Endothelial cell of umbilical vein (primary cell): ENCODE measurements at regions not wholly inside any gene's neighbourhood (a gene's known extent, or its start where the extent isn't known, plus 50 kb on each side); places are given as distances from the start of the nearest gene placed in this dataset.

ENCODE experiments used
- BruUV-seq: library from RNA; stranded (reverse); fragments of 400-500 nt; replicated peaks from 2 replicates; lab custom pipeline; 2021; lab: Mats Ljungman, UMichigan
- CTCF ChIA-PET: fragments of 300-600, 350-600 bp; sonication (Branson Sonifier 250); formaldehyde crosslinking; loops from one replicate; lab custom pipeline; 2021; ENCODE audit warnings: antibody characterized with exemption, inconsistent platforms; lab: Charles Lee
- POLR2A ChIA-PET: fragments of 300-600, 350-600 bp; sonication (Branson Sonifier 250); formaldehyde crosslinking; loops from one replicate; lab custom pipeline; 2021; ENCODE audit warnings: antibody characterized with exemption, inconsistent platforms; lab: Charles Lee
- DNase-seq: peaks from one replicate; pipeline ENCODE4 v3.0.0-alpha.2; 2011; ENCODE audit warnings: low read depth, low spot score
- FAIRE-seq: peaks from 2 replicates; lab custom pipeline; 2011; peaks lifted over from hg19 to GRCh38; lab: Jason Lieb, UNC
- H2AFZ ChIP-seq: 2 replicates; pipeline ENCODE4 v1.6.0; 2012; ENCODE audit warnings: low read depth, low read length, control low read depth, inconsistent platforms
- H3K27ac ChIP-seq: 2 replicates; pipeline ENCODE4 v1.5.1; 2011; ENCODE audit warnings: low read depth, mild to moderate bottlenecking, control low read depth, low read length, moderate library complexity; ENCODE audit not compliant: insufficient read depth
- H3K27me3 ChIP-seq, 2 experiments: 2 replicates each; pipeline versions ENCODE4 v1.6.0 to v1.6.1; 2011; ENCODE audit warnings: low read length in 2 of 2, mixed read lengths in 1 of 2; ENCODE audit not compliant: control insufficient read depth in 2 of 2, insufficient read depth in 2 of 2
- H3K36me3 ChIP-seq, 2 experiments: 2 replicates in 1 of 2; 3 replicates in 1 of 2; pipeline ENCODE4 v1.5.1; 2011; ENCODE audit warnings: low read length in 2 of 2, mild to moderate bottlenecking in 1 of 2, moderate library complexity in 1 of 2; ENCODE audit not compliant: control insufficient read depth in 2 of 2, insufficient read depth in 2 of 2; ENCODE audit errors: extremely low read depth in 1 of 2
- H3K4me1 ChIP-seq: 3 replicates; pipeline ENCODE4 v1.5.1; 2011; ENCODE audit warnings: mild to moderate bottlenecking, low read length; ENCODE audit not compliant: control insufficient read depth, insufficient read depth; ENCODE audit errors: extremely low read depth
- H3K4me2 ChIP-seq: 2 replicates; pipeline ENCODE4 v1.6.1; 2011; ENCODE audit warnings: low read length, control low read depth, mixed read lengths; ENCODE audit not compliant: insufficient read depth
- H3K4me3 ChIP-seq, 3 experiments: fragments of 200-600 bp in 1 of 3; sonication (generic), shearing (Covaris generic) in 1 of 3; replicated peaks in 1 of 3; 2 replicates each; pipeline ENCODE4 v1.5.1; 2011 to 2016; ENCODE audit warnings: control low read depth in 3 of 3, low read length in 3 of 3, mild to moderate bottlenecking in 2 of 3, inconsistent platforms in 1 of 3, low read depth in 1 of 3, moderate library complexity in 1 of 3; ENCODE audit not compliant: insufficient read depth in 1 of 3
- H3K79me2 ChIP-seq: 2 replicates; pipeline ENCODE4 v1.6.0; 2012; ENCODE audit warnings: low read length, inconsistent platforms; ENCODE audit not compliant: control insufficient read depth, insufficient read depth
- H3K9ac ChIP-seq: replicated peaks from 2 replicates; pipeline ENCODE3; 2011; ENCODE audit warnings: low read length, control low read depth; ENCODE audit not compliant: insufficient read depth; ENCODE audit errors: extremely low read depth
- H3K9me1 ChIP-seq: replicated peaks from 3 replicates; pipeline ENCODE4 v1.6.0; 2011; ENCODE audit warnings: mild to moderate bottlenecking, low read length; ENCODE audit not compliant: control insufficient read depth, insufficient read depth; ENCODE audit errors: extremely low read depth
- H3K9me3 ChIP-seq: replicated peaks from 2 replicates; pipeline ENCODE4 v1.5.1; 2012; ENCODE audit warnings: low read length, inconsistent platforms; ENCODE audit not compliant: control insufficient read depth, insufficient read depth
- H4K20me1 ChIP-seq: replicated peaks from 2 replicates; pipeline ENCODE3; 2011; ENCODE audit warnings: mild to moderate bottlenecking, low read length; ENCODE audit not compliant: control insufficient read depth, insufficient read depth; ENCODE audit errors: extremely low read depth
- EZH2 ChIP-seq: IDR thresholded peaks from 2 replicates; pipeline ENCODE4 v1.6.1; 2012; ENCODE audit warnings: borderline replicate concordance, low read depth, mild to moderate bottlenecking, moderate library complexity, low read length, inconsistent platforms; ENCODE audit not compliant: severe bottlenecking
- FOS ChIP-seq: IDR thresholded peaks from 2 replicates; pipeline ENCODE4 v1.6.1; 2011; ENCODE audit warnings: mild to moderate bottlenecking, low read length, moderate library complexity, borderline replicate concordance; ENCODE audit not compliant: insufficient read depth
- GATA2 ChIP-seq: IDR thresholded peaks from 2 replicates; pipeline ENCODE4 v1.7.0; 2011; ENCODE audit warnings: low read depth, mild to moderate bottlenecking, moderate library complexity, mixed read lengths, low read length; ENCODE audit not compliant: insufficient read length, insufficient read depth
- JUN ChIP-seq: IDR thresholded peaks from 2 replicates; pipeline ENCODE4 v1.6.1; 2011; ENCODE audit warnings: borderline replicate concordance, low read depth; ENCODE audit not compliant: insufficient read length, insufficient read depth
- MYC ChIP-seq: IDR thresholded peaks from one replicate; pipeline ENCODE4 v1.6.1; 2011; ENCODE audit warnings: mild to moderate bottlenecking, low read depth, low read length
- POLR2A ChIP-seq: IDR thresholded peaks from 2 replicates; pipeline ENCODE4 v1.6.1; 2012; ENCODE audit warnings: low read depth, mild to moderate bottlenecking, control low read depth, low read length
- POLR2AphosphoS5 ChIP-seq: IDR thresholded peaks from 2 replicates; pipeline ENCODE4 v1.6.1; 2012; ENCODE audit warnings: low read depth, mild to moderate bottlenecking, control low read depth, low read length, moderate library complexity; ENCODE audit not compliant: insufficient read depth
- dilution Hi-C: fragments of 300-500 bp; cut with MboI; formaldehyde crosslinking; loops from one replicate; pipeline ENCODE4 v1.15.0; 2019; ENCODE audit warnings: low sequenced_read_pairs; ENCODE audit not compliant: extremely low pct_ligation_motif_present
- intact Hi-C: fragments of 100-400 bp; cut with micrococcal nuclease; formaldehyde crosslinking; loops from one replicate; pipeline ENCODE4 v1.10.0; 2022
- TF ChIP-seq, protein P1 (sequence below): IDR thresholded peaks from 2 replicates; pipeline ENCODE4 v1.6.1; 2011; ENCODE audit not compliant: insufficient read depth, insufficient read length
- TF ChIP-seq, protein P2 (sequence below), 2 donors: IDR thresholded peaks; 1 replicate in 1 of 2; 2 replicates in 1 of 2; pipeline ENCODE4 v1.5.1; 2011; ENCODE audit warnings: low read length in 2 of 2, mild to moderate bottlenecking in 2 of 2, moderate library complexity in 2 of 2, control low read depth in 1 of 2, inconsistent platforms in 1 of 2, low read depth in 1 of 2; ENCODE audit not compliant: insufficient read depth in 1 of 2; ENCODE audit errors: extremely low read depth in 1 of 2

DNA sequence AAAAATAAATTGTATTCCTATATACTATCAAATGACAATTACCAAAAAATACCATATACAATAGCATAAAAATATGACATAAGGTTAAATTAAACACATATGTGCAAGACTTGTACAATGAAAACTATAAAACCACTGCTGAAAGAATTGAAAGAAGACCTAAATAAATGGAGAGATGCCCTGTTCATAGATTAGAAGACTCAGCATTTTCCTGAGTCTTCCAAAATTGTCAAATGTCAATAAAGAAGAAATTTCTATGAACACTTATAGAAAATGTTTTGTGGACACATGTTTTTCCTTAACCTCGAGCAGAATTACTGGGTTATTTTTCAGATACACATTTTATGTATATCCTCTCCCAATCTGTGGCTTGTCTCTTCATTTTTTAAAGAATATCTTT is 103.1 kb upstream of the DCLK2 start:
- dilution Hi-C loops (no loop called here), intact Hi-C loops (no loop called here)
- no peak overlapping the region for H3K9ac ChIP-seq
- peaks cover 2% of the 10 kb centered on the region in 2 experiments for H3K27me3 ChIP-seq
- H3K4me2 ChIP-seq, result no peak overlapping the region
- DNase-seq, result no peak
- H3K27ac ChIP-seq, result no peak overlapping the region
- no peak overlapping the region for H3K4me3 ChIP-seq
- H2AFZ ChIP-seq, result no peak overlapping the region
- FAIRE-seq, result no peak
- ChIA-PET POLR2A (no interaction called here), CTCF (no interaction called here)
- H3K4me1 ChIP-seq, result no peaks in the 10 kb centered on the region
- H3K36me3 ChIP-seq, result no peaks in the 10 kb centered on the region
- no peaks in the 10 kb centered on the region for H3K9me1 ChIP-seq
- no peaks in the 10 kb centered on the region for H3K9me3 ChIP-seq
- TF ChIP-seq FOS (no peak), MYC (no peak), POLR2AphosphoS5 (no peak), EZH2 (no peak), POLR2A (no peak), GATA2 (no peak), JUN (no peak)
- TF ChIP-seq, protein P1, sequence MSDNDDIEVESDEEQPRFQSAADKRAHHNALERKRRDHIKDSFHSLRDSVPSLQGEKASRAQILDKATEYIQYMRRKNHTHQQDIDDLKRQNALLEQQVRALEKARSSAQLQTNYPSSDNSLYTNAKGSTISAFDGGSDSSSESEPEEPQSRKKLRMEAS, result no peak
- TF ChIP-seq, protein P2, sequence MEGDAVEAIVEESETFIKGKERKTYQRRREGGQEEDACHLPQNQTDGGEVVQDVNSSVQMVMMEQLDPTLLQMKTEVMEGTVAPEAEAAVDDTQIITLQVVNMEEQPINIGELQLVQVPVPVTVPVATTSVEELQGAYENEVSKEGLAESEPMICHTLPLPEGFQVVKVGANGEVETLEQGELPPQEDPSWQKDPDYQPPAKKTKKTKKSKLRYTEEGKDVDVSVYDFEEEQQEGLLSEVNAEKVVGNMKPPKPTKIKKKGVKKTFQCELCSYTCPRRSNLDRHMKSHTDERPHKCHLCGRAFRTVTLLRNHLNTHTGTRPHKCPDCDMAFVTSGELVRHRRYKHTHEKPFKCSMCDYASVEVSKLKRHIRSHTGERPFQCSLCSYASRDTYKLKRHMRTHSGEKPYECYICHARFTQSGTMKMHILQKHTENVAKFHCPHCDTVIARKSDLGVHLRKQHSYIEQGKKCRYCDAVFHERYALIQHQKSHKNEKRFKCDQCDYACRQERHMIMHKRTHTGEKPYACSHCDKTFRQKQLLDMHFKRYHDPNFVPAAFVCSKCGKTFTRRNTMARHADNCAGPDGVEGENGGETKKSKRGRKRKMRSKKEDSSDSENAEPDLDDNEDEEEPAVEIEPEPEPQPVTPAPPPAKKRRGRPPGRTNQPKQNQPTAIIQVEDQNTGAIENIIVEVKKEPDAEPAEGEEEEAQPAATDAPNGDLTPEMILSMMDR (IDR thresholded peaks at IDR 0.05; ENCODE audit: extremely low read depth in 1 of 2, insufficient read depth in 1 of 2, low read depth in 1 of 2, low read length in 2 of 2), result no peak
- no TSS peak for BruUV-seq
- no peaks in the 10 kb centered on the region for H4K20me1 ChIP-seq
- H3K79me2 ChIP-seq, result no peaks in the 10 kb centered on the region
